ENCODE measurements at regions not wholly inside any gene's neighbourhood (a gene's known extent, or its start where the extent isn't known, plus 50 kb on each side); places are given as distances from the start of the nearest gene placed in this dataset.
"Not testable (repeated sequence)": the region's sequence is repeated elsewhere in the genome, so short reads cannot be mapped to it uniquely, and the experiment has no call there.

DNA sequence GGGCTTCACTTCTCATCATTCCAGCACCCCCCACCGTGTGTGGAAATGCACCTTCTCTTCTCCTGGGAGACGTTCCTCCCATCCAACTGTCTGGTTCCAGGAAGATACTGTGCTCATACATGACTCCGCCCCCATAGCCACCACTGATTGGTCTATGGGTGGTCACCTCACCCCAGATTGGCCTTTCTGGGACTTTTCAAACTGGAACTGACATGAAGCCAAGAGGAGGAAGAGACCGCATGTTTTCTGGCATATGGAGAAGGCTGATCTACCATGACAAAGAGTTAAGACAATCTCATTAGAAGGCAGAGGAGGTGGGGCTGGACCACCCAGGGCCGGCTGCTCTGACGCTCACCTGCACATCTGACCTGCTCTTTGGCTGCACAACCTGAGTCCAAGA, 294.2 kb downstream of the ADGRD1 start:
- TF ChIP-seq, protein P1, sequence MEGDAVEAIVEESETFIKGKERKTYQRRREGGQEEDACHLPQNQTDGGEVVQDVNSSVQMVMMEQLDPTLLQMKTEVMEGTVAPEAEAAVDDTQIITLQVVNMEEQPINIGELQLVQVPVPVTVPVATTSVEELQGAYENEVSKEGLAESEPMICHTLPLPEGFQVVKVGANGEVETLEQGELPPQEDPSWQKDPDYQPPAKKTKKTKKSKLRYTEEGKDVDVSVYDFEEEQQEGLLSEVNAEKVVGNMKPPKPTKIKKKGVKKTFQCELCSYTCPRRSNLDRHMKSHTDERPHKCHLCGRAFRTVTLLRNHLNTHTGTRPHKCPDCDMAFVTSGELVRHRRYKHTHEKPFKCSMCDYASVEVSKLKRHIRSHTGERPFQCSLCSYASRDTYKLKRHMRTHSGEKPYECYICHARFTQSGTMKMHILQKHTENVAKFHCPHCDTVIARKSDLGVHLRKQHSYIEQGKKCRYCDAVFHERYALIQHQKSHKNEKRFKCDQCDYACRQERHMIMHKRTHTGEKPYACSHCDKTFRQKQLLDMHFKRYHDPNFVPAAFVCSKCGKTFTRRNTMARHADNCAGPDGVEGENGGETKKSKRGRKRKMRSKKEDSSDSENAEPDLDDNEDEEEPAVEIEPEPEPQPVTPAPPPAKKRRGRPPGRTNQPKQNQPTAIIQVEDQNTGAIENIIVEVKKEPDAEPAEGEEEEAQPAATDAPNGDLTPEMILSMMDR (IDR thresholded peaks at IDR 0.05; ENCODE audit: low read length), result not testable (repeated sequence)
- not testable (repeated sequence) for TF ChIP-seq EZH2 (IDR thresholded peaks at IDR 0.05; ENCODE audit: borderline replicate concordance, low read length)

All from OCI-LY1 (cell line).